ENCODE measurements at regions not wholly inside any gene's neighbourhood (a gene's known extent, or its start where the extent isn't known, plus 50 kb on each side); places are given as distances from the start of the nearest gene placed in this dataset.

DNA sequence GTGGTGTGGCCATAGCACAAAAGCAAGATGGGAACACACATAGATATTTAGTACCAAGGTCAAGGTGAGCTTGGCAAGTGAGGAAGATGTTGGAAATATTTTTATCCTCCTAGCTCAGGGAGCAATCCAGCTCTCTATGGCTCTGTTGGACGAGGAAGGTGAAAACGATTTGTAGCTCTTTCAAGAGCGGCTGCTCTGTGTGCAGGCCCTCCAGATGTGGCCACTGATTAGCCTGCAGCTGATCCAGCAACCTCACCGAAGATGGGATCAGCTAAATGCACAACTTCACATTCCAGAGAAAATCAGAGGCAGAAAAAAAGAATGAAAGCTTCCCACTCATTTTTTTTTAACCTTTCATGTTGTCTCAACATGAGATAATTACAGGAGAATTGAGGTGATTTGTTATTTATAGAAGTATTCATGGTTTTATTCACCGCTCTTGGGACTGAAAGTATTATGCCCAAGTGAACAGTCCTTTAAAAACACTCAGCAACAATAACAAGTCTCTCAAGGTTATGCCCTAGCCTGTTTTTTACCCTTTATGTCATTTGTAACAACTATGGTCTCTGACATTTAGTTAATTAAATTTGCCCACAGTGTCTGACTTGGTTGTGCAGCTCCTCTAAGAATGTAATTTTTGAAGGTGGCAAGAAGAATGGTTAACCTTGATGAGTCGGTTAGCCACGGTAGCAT lies 213.6 kb upstream of the ADARB2 start:
- 96% methylated on average over 7 of the region's 7 CpGs for WGBS
- no peaks in the 10 kb centered on the region for H3K9me3 ChIP-seq (ENCODE audit: insufficient read depth, low read depth, low read length)
- H3K4me3 ChIP-seq (ENCODE audit: low read length), result no peak overlapping the region
- no peaks in the 10 kb centered on the region for H3K36me3 ChIP-seq (ENCODE audit: insufficient read depth, low read length)
- no peaks in the 10 kb centered on the region for H3K27me3 ChIP-seq (ENCODE audit: insufficient read depth, low read length)
- H3K27ac ChIP-seq (ENCODE audit: low read depth, low read length), result no peak overlapping the region
- H3K4me1 ChIP-seq (ENCODE audit: insufficient read depth, low read length), result no peaks in the 10 kb centered on the region
- no peak overlapping the region for H3K9ac ChIP-seq (ENCODE audit: low read depth, low read length)

DNA sequence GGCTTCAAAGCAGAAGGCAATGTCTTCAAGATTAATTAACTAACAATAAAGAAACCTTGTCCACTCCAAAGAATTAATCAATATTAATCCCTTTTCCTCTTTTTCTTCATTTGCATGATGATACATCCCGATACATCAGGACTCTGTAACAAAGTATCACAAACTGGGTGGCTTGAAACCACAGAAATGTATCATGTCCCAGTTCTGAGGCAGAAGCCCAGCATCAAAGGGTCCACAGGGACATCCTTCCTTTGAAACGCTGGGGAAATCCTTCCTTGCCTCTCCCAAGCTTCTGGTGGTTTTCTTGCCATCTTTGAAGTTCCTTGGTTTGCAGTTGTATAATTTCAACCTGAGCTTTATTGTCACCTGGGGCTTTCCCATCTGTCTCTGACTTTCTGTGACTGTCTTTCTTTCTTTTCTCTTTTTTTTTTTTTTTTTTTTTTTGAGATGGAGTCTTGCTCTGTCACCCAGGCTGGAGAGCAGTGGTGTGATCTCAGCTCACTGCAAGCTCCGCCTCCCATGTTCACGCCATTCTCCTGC lies 210.2 kb upstream of the ADARB2 start:
- WGBS, result 89% methylated on average over 4 of the region's 4 CpGs
- no peak overlapping the region for H3K4me3 ChIP-seq (ENCODE audit: low read length)
- H3K36me3 ChIP-seq (ENCODE audit: insufficient read depth, low read length), result no peaks in the 10 kb centered on the region
- H3K9ac ChIP-seq (ENCODE audit: low read depth, low read length), result no peak overlapping the region
- no peaks in the 10 kb centered on the region for H3K9me3 ChIP-seq (ENCODE audit: insufficient read depth, low read depth, low read length)
- no peak overlapping the region for H3K27ac ChIP-seq (ENCODE audit: low read depth, low read length)
- H3K4me1 ChIP-seq (ENCODE audit: insufficient read depth, low read length), result no peaks in the 10 kb centered on the region
- no peaks in the 10 kb centered on the region for H3K27me3 ChIP-seq (ENCODE audit: insufficient read depth, low read length)

GRCh38 chr10:1944487-1944886 lies 207.2 kb upstream of the ADARB2 start:
- H3K9ac ChIP-seq (ENCODE audit: low read depth, low read length), result no peak overlapping the region
- H3K36me3 ChIP-seq (ENCODE audit: insufficient read depth, low read length), result no peaks in the 10 kb centered on the region
- H3K27ac ChIP-seq (ENCODE audit: low read depth, low read length), result no peak overlapping the region
- no peaks in the 10 kb centered on the region for H3K27me3 ChIP-seq (ENCODE audit: insufficient read depth, low read length)
- no peak overlapping the region for H3K4me3 ChIP-seq (ENCODE audit: low read length)
- WGBS, result 93% methylated on average over 11 of the region's 11 CpGs
- no peaks in the 10 kb centered on the region for H3K9me3 ChIP-seq (ENCODE audit: insufficient read depth, low read depth, low read length)
- H3K4me1 ChIP-seq (ENCODE audit: insufficient read depth, low read length), result no peaks in the 10 kb centered on the region

DNA sequence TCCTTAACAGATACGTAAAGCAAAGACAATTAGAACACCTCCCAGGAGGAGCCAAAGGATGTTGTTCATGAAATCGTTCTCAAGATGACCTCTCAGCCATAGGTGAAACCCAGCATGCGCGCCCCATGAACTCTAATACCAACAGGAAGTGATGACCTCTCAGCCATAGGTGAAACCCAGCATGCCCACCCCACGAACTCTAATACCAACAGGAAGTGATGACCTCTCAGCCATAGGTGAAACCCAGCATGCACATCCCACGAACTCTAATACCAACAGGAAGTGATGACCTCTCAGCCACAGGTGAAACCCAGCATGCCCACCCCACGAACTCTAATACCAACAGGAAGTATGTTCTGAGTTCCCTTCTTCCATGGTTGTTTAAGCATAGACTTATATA lies 205.2 kb upstream of the ADARB2 start:
- 87% methylated on average over 7 of the region's 7 CpGs for WGBS
- Histone ChIP-seq H3K9ac (ENCODE audit: low read depth, low read length) (no peak overlapping the region), H3K4me1 (ENCODE audit: insufficient read depth, low read length) (no peaks in the 10 kb centered on the region), H3K9me3 (ENCODE audit: insufficient read depth, low read depth, low read length) (no peaks in the 10 kb centered on the region), H3K4me3 (ENCODE audit: low read length) (no peak overlapping the region), H3K27ac (ENCODE audit: low read depth, low read length) (no peak overlapping the region), H3K36me3 (ENCODE audit: insufficient read depth, low read length) (no peaks in the 10 kb centered on the region), H3K27me3 (ENCODE audit: insufficient read depth, low read length) (no peaks in the 10 kb centered on the region)

- H3K27ac ChIP-seq (ENCODE audit: low read depth, low read length), result no peak overlapping the region
- H3K27me3 ChIP-seq (ENCODE audit: insufficient read depth, low read length), result no peaks in the 10 kb centered on the region
- no peak overlapping the region for H3K9ac ChIP-seq (ENCODE audit: low read depth, low read length)
- no peaks in the 10 kb centered on the region for H3K36me3 ChIP-seq (ENCODE audit: insufficient read depth, low read length)
- no peaks in the 10 kb centered on the region for H3K9me3 ChIP-seq (ENCODE audit: insufficient read depth, low read depth, low read length)
- WGBS, result 97% methylated on average over 17 of the region's 17 CpGs
- H3K4me3 ChIP-seq (ENCODE audit: low read length), result no peak overlapping the region
- H3K4me1 ChIP-seq (ENCODE audit: insufficient read depth, low read length), result no peaks in the 10 kb centered on the region
These were observed 201.7 kb upstream of the ADARB2 start for GRCh38 chr10:1939016-1939415.

- Histone ChIP-seq H3K9ac (ENCODE audit: low read depth, low read length) (no peak overlapping the region), H3K9me3 (ENCODE audit: insufficient read depth, low read depth, low read length) (no peaks in the 10 kb centered on the region), H3K27me3 (ENCODE audit: insufficient read depth, low read length) (no peaks in the 10 kb centered on the region), H3K27ac (ENCODE audit: low read depth, low read length) (no peak overlapping the region), H3K4me3 (ENCODE audit: low read length) (no peak overlapping the region), H3K36me3 (ENCODE audit: insufficient read depth, low read length) (no peaks in the 10 kb centered on the region), H3K4me1 (ENCODE audit: insufficient read depth, low read length) (no peaks in the 10 kb centered on the region)
- 95% methylated on average over 7 of the region's 7 CpGs for WGBS
These were observed 201.0 kb upstream of the ADARB2 start for GRCh38 chr10:1938317-1938716.

DNA sequence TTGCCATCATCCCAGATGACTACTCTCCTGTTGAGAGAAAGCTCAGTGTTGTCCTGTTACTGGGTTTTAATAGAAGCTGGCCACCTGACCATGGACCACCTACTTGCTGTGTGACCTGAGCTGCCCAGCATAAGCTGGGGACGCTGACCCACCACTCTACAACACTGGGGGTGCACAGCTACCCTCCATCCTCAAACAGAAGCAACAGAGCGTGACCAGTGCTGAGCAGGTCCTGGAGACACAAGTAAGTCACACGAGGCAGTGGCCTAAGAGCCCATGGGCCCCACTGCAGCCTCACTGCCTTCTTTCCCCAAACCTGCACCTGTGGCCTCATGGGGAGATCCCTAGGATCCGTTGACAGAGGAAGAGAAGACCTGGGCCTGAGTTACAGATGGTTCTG lies 198.6 kb upstream of the ADARB2 start:
- Histone ChIP-seq H3K9me3 (ENCODE audit: insufficient read depth, low read depth, low read length) (no peaks in the 10 kb centered on the region), H3K9ac (ENCODE audit: low read depth, low read length) (no peak overlapping the region), H3K36me3 (ENCODE audit: insufficient read depth, low read length) (no peaks in the 10 kb centered on the region), H3K4me3 (ENCODE audit: low read length) (no peak overlapping the region), H3K27ac (ENCODE audit: low read depth, low read length) (no peak overlapping the region), H3K4me1 (ENCODE audit: insufficient read depth, low read length) (no peaks in the 10 kb centered on the region), H3K27me3 (ENCODE audit: insufficient read depth, low read length) (no peaks in the 10 kb centered on the region)
- WGBS, result 92% methylated on average over 4 of the region's 4 CpGs

- Histone ChIP-seq H3K4me3 (ENCODE audit: low read length) (no peak overlapping the region), H3K27me3 (ENCODE audit: insufficient read depth, low read length) (no peaks in the 10 kb centered on the region), H3K9me3 (ENCODE audit: insufficient read depth, low read depth, low read length) (no peaks in the 10 kb centered on the region), H3K27ac (ENCODE audit: low read depth, low read length) (no peak overlapping the region), H3K9ac (ENCODE audit: low read depth, low read length) (no peak overlapping the region), H3K36me3 (ENCODE audit: insufficient read depth, low read length) (no peaks in the 10 kb centered on the region), H3K4me1 (ENCODE audit: insufficient read depth, low read length) (no peaks in the 10 kb centered on the region)
- WGBS, result 94% methylated on average over 15 of the region's 16 CpGs
These were observed 195.9 kb upstream of the ADARB2 start for GRCh38 chr10:1933215-1933614.

DNA sequence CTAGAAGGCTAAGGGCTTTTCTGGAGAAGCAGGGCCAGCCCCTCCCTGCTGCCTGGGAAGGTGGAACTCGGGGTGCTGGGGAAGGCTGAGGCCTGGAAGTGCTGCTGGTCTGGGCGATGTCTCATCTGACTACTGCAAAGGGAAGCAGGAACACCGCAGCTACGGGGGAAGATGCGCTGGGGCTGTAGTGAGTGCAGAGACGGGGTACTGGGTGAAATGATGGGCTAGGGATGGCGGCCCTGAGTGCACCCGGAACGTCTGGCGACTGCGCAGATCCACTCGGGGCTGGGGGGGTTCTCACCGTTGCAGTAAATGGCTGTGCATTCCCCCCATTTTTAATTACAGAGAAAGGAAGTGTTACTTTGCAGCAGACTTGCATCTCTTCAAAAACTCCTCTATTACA lies 195.4 kb upstream of the ADARB2 start:
- Histone ChIP-seq H3K4me3 (ENCODE audit: low read length) (no peak overlapping the region; the same call in 1 of the 2 replicates), H3K4me1 (ENCODE audit: insufficient read depth, low read length) (no peaks in the 10 kb centered on the region), H3K9ac (ENCODE audit: low read depth, low read length) (no peak overlapping the region), H3K36me3 (ENCODE audit: insufficient read depth, low read length) (no peaks in the 10 kb centered on the region), H3K9me3 (ENCODE audit: insufficient read depth, low read depth, low read length) (no peaks in the 10 kb centered on the region), H3K27me3 (ENCODE audit: insufficient read depth, low read length) (no peaks in the 10 kb centered on the region), H3K27ac (ENCODE audit: low read depth, low read length) (no peak overlapping the region)
- 84% methylated on average over 13 of the region's 13 CpGs for WGBS

- no peaks in the 10 kb centered on the region for H3K4me1 ChIP-seq (ENCODE audit: insufficient read depth, low read length)
- H3K27me3 ChIP-seq (ENCODE audit: insufficient read depth, low read length), result no peaks in the 10 kb centered on the region
- no peaks in the 10 kb centered on the region for H3K9me3 ChIP-seq (ENCODE audit: insufficient read depth, low read depth, low read length)
- H3K36me3 ChIP-seq (ENCODE audit: insufficient read depth, low read length), result no peaks in the 10 kb centered on the region
- H3K9ac ChIP-seq (ENCODE audit: low read depth, low read length), result no peak overlapping the region
- H3K27ac ChIP-seq (ENCODE audit: low read depth, low read length), result no peak overlapping the region
- H3K4me3 ChIP-seq (ENCODE audit: low read length), result no peak overlapping the region
- 95% methylated on average over 7 of the region's 7 CpGs for WGBS
These were observed 191.3 kb upstream of the ADARB2 start for GRCh38 chr10:1928606-1929005.

- Histone ChIP-seq H3K9ac (ENCODE audit: low read depth, low read length) (no peak overlapping the region), H3K27me3 (ENCODE audit: insufficient read depth, low read length) (no peaks in the 10 kb centered on the region), H3K4me1 (ENCODE audit: insufficient read depth, low read length) (0 out of 2 replicates have a peak, but pooled peaks cover 3% of the 10 kb centered on the region), H3K36me3 (ENCODE audit: insufficient read depth, low read length) (no peaks in the 10 kb centered on the region), H3K4me3 (ENCODE audit: low read length) (no peak overlapping the region), H3K9me3 (ENCODE audit: insufficient read depth, low read depth, low read length) (no peaks in the 10 kb centered on the region), H3K27ac (ENCODE audit: low read depth, low read length) (no peak overlapping the region)
- WGBS, result 95% methylated on average over 12 of the region's 12 CpGs
These were observed 186.7 kb upstream of the ADARB2 start for GRCh38 chr10:1923998-1924397.

DNA sequence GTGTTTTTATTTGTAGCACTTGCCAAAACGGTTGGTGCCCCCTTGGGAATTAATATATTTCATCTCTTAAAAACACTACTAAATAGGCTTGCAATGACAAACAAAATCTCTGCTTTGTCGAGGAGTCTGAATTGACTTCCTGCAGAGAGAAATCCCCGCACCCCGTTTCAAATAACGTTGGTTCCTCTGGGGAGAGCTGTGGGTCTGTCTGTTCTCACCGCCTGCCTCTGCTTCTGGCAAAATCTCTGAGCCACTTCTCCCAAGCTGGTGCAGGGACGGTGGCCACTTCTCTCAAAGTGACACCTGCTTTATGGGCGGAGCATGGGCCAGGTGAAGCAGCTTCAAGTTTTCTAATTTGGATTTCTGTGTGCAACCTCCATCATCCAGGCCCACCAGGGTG lies 186.3 kb upstream of the ADARB2 start:
- no peaks in the 10 kb centered on the region for H3K27me3 ChIP-seq (ENCODE audit: insufficient read depth, low read length)
- H3K9me3 ChIP-seq (ENCODE audit: insufficient read depth, low read depth, low read length), result no peaks in the 10 kb centered on the region
- no peak overlapping the region for H3K27ac ChIP-seq (ENCODE audit: low read depth, low read length)
- no peak overlapping the region for H3K9ac ChIP-seq (ENCODE audit: low read depth, low read length)
- no peaks in the 10 kb centered on the region for H3K36me3 ChIP-seq (ENCODE audit: insufficient read depth, low read length)
- WGBS, result 63% methylated on average over 8 of the region's 8 CpGs
- H3K4me1 ChIP-seq (ENCODE audit: insufficient read depth, low read length), result 0 out of 2 replicates have a peak, but pooled peaks cover 3% of the 10 kb centered on the region
- H3K4me3 ChIP-seq (ENCODE audit: low read length), result no peak overlapping the region

Measured in HUES64 (cell line).